Natural killer cell (primary cell): ENCODE measurements at regions not wholly inside any gene's neighbourhood (a gene's known extent, or its start where the extent isn't known, plus 50 kb on each side); places are given as distances from the start of the nearest gene placed in this dataset.

Source experiments
- ATAC-seq, 3 donors: fragments of 150-1000 bp in 2 of 3; fragments of 200-7000 bp in 1 of 3; cut with Tn5 transposase; 1 replicate in 1 of 3; 2 replicates in 2 of 3; pipeline ENCODE4 v1.10.0; 2021; ENCODE audit warnings: mild to moderate bottlenecking in 2 of 3, moderate library complexity in 2 of 3
- DNase-seq, 2 donors: peaks; one replicate each; pipeline versions ENCODE4 v3.0.0 to v3.0.0-alpha.2; 2013 to 2021; ENCODE audit warnings: mixed read lengths in 1 of 2
- H3K27ac ChIP-seq: one replicate; pipeline ENCODE4 v1.5.1; 2013; ENCODE audit warnings: mild to moderate bottlenecking, low read length
- H3K27me3 ChIP-seq: one replicate; pipeline ENCODE4 v1.6.1; 2013; ENCODE audit warnings: low read length; ENCODE audit not compliant: control insufficient read depth, insufficient read depth
- H3K36me3 ChIP-seq: one replicate; pipeline ENCODE4 v1.6.1; 2013; ENCODE audit warnings: low read length; ENCODE audit not compliant: control insufficient read depth, insufficient read depth
- H3K4me1 ChIP-seq: one replicate; pipeline ENCODE4 v1.6.1; 2013; ENCODE audit warnings: low read length; ENCODE audit not compliant: control insufficient read depth, insufficient read depth
- H3K4me3 ChIP-seq: one replicate; pipeline ENCODE4 v1.5.1; 2013; ENCODE audit warnings: low read length
- H3K9me3 ChIP-seq: one replicate; pipeline ENCODE4 v1.6.1; 2013; ENCODE audit warnings: low read length; ENCODE audit not compliant: control insufficient read depth, insufficient read depth
- H3K27ac Mint-ChIP-seq, 2 donors: one replicate each; pipeline ENCODE4 v1.8.0; 2022; ENCODE audit warnings: mild to moderate bottlenecking in 2 of 2, mixed read lengths in 2 of 2, moderate library complexity in 1 of 2
- H3K27me3 Mint-ChIP-seq, 2 donors: one replicate each; pipeline ENCODE4 v1.8.0; 2022; ENCODE audit warnings: low read depth in 2 of 2, mixed read lengths in 2 of 2
- H3K36me3 Mint-ChIP-seq: one replicate; pipeline ENCODE4 v1.8.0; 2022; ENCODE audit warnings: mixed read lengths
- H3K4me1 Mint-ChIP-seq, 2 donors: one replicate each; pipeline ENCODE4 v1.8.0; 2022; ENCODE audit warnings: mixed read lengths in 2 of 2
- H3K4me3 Mint-ChIP-seq: one replicate; pipeline ENCODE4 v1.8.0; 2022; ENCODE audit warnings: mild to moderate bottlenecking, moderate library complexity, mixed read lengths
- H3K9me3 Mint-ChIP-seq, 2 donors: one replicate each; pipeline ENCODE4 v1.8.0; 2022; ENCODE audit warnings: mixed read lengths in 2 of 2
- WGBS: methylation state at CpG from one replicate; pipeline ENCODE4 v1.1.7; 2013; ENCODE audit warnings: missing lambda C conversion rate; ENCODE audit not compliant: insufficient coverage; 5-methylcytosine and 5-hydroxymethylcytosine counted together
- intact Hi-C: fragments of 100-400 bp; cut with micrococcal nuclease; formaldehyde crosslinking; loops from one replicate; pipeline ENCODE4 v1.14.2; 2022
- TF ChIP-seq, protein P1 (sequence below): fragments of 200-600 bp; IDR thresholded peaks from one replicate; pipeline ENCODE4 v1.8.0; 2022; ENCODE audit warnings: antibody characterized with exemption

DNA sequence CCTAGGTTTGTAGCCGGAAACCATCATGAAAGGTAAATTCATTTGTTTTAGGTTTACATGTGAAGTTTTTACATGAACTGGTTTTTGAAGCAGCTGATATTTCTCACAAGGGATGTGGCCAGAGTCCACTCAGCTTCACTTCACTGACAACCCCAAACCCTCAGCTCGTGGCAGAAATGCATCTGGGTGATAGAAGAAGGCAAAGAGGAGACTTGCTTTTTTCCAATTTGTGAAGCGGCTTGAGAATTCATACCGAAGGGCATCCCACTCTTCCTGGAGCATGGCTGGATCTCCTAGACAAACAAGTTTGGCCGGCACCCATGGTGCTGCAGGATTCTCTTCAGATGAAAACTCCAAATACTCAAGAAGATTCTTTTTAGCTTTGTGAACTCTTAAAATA lies 392.8 kb upstream of the CNR1 start:
- 73% methylated on average over 5 of the region's 5 CpGs for WGBS
- H3K4me1 Mint-ChIP-seq, result no peaks in the 10 kb centered on the region
- H3K4me3 Mint-ChIP-seq, result no peak overlapping the region
- ATAC-seq, result no peak
- H3K27me3 Mint-ChIP-seq, result no peaks in the 10 kb centered on the region
- TF ChIP-seq, protein P1, sequence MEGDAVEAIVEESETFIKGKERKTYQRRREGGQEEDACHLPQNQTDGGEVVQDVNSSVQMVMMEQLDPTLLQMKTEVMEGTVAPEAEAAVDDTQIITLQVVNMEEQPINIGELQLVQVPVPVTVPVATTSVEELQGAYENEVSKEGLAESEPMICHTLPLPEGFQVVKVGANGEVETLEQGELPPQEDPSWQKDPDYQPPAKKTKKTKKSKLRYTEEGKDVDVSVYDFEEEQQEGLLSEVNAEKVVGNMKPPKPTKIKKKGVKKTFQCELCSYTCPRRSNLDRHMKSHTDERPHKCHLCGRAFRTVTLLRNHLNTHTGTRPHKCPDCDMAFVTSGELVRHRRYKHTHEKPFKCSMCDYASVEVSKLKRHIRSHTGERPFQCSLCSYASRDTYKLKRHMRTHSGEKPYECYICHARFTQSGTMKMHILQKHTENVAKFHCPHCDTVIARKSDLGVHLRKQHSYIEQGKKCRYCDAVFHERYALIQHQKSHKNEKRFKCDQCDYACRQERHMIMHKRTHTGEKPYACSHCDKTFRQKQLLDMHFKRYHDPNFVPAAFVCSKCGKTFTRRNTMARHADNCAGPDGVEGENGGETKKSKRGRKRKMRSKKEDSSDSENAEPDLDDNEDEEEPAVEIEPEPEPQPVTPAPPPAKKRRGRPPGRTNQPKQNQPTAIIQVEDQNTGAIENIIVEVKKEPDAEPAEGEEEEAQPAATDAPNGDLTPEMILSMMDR, result no peak
- Histone ChIP-seq H3K9me3 (no peaks in the 10 kb centered on the region), H3K4me1 (no peaks in the 10 kb centered on the region), H3K27ac (no peak overlapping the region), H3K27me3 (no peaks in the 10 kb centered on the region), H3K36me3 (no peaks in the 10 kb centered on the region), H3K4me3 (no peak overlapping the region)
- intact Hi-C loops, result no loop called here
- H3K9me3 Mint-ChIP-seq, result no peaks in the 10 kb centered on the region
- no peak overlapping the region for H3K27ac Mint-ChIP-seq
- DNase-seq, result no peak
- H3K36me3 Mint-ChIP-seq, result no peaks in the 10 kb centered on the region

DNA sequence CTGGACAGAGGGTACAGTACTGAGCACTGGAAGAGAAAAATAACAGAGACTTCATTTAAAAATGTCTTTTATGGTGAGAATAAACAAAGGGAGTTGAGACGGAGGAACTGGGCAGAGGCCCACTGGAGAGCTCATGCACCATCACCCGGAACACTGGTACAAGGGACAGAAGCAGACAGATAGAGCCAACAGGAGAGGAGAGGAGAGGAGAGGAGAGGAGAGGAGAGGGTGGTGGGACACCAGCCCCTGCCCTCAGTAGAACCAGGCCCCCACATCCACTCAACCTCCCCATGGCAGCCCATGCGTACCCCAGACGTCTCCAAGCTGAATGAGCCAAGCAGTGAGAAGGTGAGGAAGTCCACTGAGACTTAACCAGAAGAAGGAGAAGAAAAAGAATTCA lies 390.5 kb upstream of the CNR1 start:
- no peaks in the 10 kb centered on the region for H3K27me3 Mint-ChIP-seq
- no peaks in the 10 kb centered on the region for H3K36me3 Mint-ChIP-seq
- H3K36me3 ChIP-seq, result no peaks in the 10 kb centered on the region
- DNase-seq, result no peak
- intact Hi-C loops, result no loop called here
- no peaks in the 10 kb centered on the region for H3K4me1 ChIP-seq
- no peak overlapping the region for H3K27ac Mint-ChIP-seq
- no peaks in the 10 kb centered on the region for H3K4me1 Mint-ChIP-seq
- no peak overlapping the region for H3K4me3 ChIP-seq
- no peak for ATAC-seq
- H3K9me3 Mint-ChIP-seq, result no peaks in the 10 kb centered on the region
- TF ChIP-seq, protein P1, result no peak
- H3K4me3 Mint-ChIP-seq, result no peak overlapping the region
- WGBS, result 81% methylated on average over 4 of the region's 4 CpGs
- H3K27me3 ChIP-seq, result no peaks in the 10 kb centered on the region
- H3K27ac ChIP-seq, result no peak overlapping the region
- H3K9me3 ChIP-seq, result no peaks in the 10 kb centered on the region

DNA sequence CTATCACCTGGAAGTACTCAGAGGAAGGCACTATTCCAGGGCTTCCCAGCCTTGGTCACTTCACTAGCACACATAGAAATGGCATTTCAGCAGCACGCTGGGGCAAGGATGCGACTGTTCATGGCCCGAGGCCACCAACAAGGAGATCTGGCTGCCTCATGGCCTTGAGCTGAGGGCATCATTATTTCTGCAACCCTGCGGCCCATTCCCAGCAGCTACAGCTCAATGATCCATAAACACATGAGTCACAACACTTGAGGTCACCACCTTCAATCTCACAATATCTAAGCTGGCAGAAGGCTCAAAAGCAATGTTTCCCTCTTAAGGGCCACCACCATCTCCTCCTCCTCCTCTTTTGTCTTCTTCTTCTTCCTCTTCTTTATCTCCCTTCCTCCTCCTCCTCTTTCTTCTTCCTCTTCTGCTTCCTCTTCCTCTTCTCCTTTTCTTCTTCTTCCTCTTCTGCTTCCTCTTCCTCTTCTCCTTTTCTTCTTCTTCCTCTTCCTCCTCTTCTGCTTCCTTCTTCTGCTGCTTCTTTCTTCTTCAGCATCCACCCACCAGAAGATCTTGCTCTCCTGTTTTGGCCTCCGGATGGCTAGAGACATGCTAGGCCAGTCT lies 382.9 kb upstream of the CNR1 start:
- peaks cover 3% of the 10 kb centered on the region in 2 donors for H3K9me3 Mint-ChIP-seq
- 93% methylated on average over 5 of the region's 5 CpGs for WGBS
- H3K36me3 Mint-ChIP-seq, result no peaks in the 10 kb centered on the region
- H3K27me3 ChIP-seq, result no peaks in the 10 kb centered on the region
- H3K36me3 ChIP-seq, result no peaks in the 10 kb centered on the region
- intact Hi-C loops, result no loop called here
- H3K27ac Mint-ChIP-seq, result no peak overlapping the region
- no peak overlapping the region for H3K4me3 ChIP-seq
- no peak overlapping the region for H3K4me3 Mint-ChIP-seq
- H3K27me3 Mint-ChIP-seq, result no peaks in the 10 kb centered on the region
- DNase-seq (no peak), ATAC-seq (no peak)
- no peak overlapping the region for H3K27ac ChIP-seq
- no peaks in the 10 kb centered on the region for H3K4me1 Mint-ChIP-seq
- no peaks in the 10 kb centered on the region for H3K4me1 ChIP-seq
- TF ChIP-seq, protein P1, result no peak
- H3K9me3 ChIP-seq, result no peaks in the 10 kb centered on the region

DNA sequence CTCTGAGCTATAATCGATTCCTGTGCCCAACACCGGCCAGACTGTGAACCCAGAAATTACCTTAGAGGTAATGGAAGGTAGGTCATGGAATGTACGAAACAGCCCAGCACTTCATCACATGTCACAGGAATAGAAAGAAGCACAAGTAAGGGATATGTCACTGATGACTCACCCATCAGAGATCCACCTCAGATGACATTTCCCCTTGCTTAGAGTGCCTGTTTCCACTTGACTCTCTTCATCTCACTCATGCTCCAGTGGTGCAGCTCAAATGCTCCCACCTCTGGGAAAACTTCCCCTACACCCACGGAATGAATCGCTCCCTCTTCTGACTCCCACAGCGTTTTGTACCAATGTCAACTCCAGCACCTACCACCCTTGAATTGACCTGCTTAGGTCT lies 381.6 kb upstream of the CNR1 start:
- Mint-ChIP-seq H3K27me3 (no peaks in the 10 kb centered on the region), H3K36me3 (no peaks in the 10 kb centered on the region), H3K9me3 (peaks cover 3% of the 10 kb centered on the region in 2 donors), H3K27ac (no peak overlapping the region), H3K4me1 (no peaks in the 10 kb centered on the region), H3K4me3 (no peak overlapping the region)
- no peaks in the 10 kb centered on the region for H3K36me3 ChIP-seq
- H3K4me1 ChIP-seq, result no peaks in the 10 kb centered on the region
- H3K27me3 ChIP-seq, result no peaks in the 10 kb centered on the region
- TF ChIP-seq, protein P1, result no peak
- no peaks in the 10 kb centered on the region for H3K9me3 ChIP-seq
- DNase-seq, result no peak
- no peak overlapping the region for H3K4me3 ChIP-seq
- no peak for ATAC-seq
- intact Hi-C loops, result no loop called here
- H3K27ac ChIP-seq, result no peak overlapping the region
- 96% methylated on average over 6 of the region's 6 CpGs for WGBS
